Nephron progenitor cell (in vitro differentiated cells): ENCODE measurements at regions not wholly inside any gene's neighbourhood (a gene's known extent, or its start where the extent isn't known, plus 50 kb on each side); places are given as distances from the start of the nearest gene placed in this dataset.
A peak's percentile ranks its signal among the peaks of the same experiment; 100 is the strongest.

ENCODE experiments used
- DNase-seq: peaks from one replicate; pipeline ENCODE4 v3.0.0; 2021
- H3K27ac Mint-ChIP-seq: 2 replicates; pipeline ENCODE4 v1.8.0; 2021; ENCODE audit warnings: mild to moderate bottlenecking, moderate library complexity, mixed read lengths
- H3K27me3 Mint-ChIP-seq: 2 replicates; pipeline ENCODE4 v1.8.0; 2021; ENCODE audit warnings: mild to moderate bottlenecking, low read depth, mixed read lengths; ENCODE audit not compliant: poor library complexity
- H3K36me3 Mint-ChIP-seq: 2 replicates; pipeline ENCODE4 v1.8.0; 2021; ENCODE audit warnings: low read depth, mixed read lengths
- H3K4me1 Mint-ChIP-seq: 2 replicates; pipeline ENCODE4 v1.8.0; 2021; ENCODE audit warnings: mixed read lengths
- H3K4me3 Mint-ChIP-seq: 2 replicates; pipeline ENCODE4 v1.8.0; 2021; ENCODE audit warnings: mild to moderate bottlenecking, moderate library complexity, mixed read lengths
- H3K9me3 Mint-ChIP-seq: 2 replicates; pipeline ENCODE4 v1.8.0; 2021; ENCODE audit warnings: mild to moderate bottlenecking, moderate library complexity, mixed read lengths
- TF ChIP-seq, protein P1 (sequence below): fragments of 200-600 bp; sonication (generic); IDR thresholded peaks from 2 replicates; pipeline ENCODE4 v1.5.0; 2021; ENCODE audit warnings: antibody characterized with exemption

DNA sequence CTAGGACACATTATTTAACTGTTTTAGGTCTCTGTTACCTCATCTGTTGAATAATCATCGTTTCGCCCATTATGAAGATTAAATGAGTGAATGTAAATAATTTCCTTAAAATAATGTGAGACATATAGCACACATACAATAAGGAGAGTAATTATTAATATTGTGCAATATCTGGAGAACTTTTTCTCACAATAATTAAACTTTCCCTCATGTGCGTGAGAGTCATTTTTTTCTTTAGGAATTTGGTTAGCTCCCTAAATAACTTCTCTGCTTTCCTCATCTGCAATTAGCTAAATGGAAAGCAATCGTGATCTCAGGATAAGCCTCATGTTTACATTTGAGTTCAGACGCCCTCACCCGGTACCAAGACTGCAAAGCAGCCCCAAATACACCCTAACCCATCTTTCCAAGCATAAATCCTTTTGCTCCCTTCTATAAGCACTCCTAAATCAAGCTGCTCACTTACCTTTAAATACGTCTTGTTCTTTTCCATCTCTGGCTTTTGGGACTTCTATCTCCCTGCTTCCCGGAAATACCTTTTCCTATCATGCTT is 78.8 kb downstream of the MZT1 start:
- no peak for DNase-seq
- Mint-ChIP-seq H3K27me3 (no peaks in the 10 kb centered on the region), H3K36me3 (no peaks in the 10 kb centered on the region), H3K27ac (no peak overlapping the region), H3K4me1 (peaks cover 14% of the 10 kb centered on the region), H3K4me3 (no peak overlapping the region), H3K9me3 (no peaks in the 10 kb centered on the region)
- TF ChIP-seq, protein P1, sequence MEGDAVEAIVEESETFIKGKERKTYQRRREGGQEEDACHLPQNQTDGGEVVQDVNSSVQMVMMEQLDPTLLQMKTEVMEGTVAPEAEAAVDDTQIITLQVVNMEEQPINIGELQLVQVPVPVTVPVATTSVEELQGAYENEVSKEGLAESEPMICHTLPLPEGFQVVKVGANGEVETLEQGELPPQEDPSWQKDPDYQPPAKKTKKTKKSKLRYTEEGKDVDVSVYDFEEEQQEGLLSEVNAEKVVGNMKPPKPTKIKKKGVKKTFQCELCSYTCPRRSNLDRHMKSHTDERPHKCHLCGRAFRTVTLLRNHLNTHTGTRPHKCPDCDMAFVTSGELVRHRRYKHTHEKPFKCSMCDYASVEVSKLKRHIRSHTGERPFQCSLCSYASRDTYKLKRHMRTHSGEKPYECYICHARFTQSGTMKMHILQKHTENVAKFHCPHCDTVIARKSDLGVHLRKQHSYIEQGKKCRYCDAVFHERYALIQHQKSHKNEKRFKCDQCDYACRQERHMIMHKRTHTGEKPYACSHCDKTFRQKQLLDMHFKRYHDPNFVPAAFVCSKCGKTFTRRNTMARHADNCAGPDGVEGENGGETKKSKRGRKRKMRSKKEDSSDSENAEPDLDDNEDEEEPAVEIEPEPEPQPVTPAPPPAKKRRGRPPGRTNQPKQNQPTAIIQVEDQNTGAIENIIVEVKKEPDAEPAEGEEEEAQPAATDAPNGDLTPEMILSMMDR = no peak

DNA sequence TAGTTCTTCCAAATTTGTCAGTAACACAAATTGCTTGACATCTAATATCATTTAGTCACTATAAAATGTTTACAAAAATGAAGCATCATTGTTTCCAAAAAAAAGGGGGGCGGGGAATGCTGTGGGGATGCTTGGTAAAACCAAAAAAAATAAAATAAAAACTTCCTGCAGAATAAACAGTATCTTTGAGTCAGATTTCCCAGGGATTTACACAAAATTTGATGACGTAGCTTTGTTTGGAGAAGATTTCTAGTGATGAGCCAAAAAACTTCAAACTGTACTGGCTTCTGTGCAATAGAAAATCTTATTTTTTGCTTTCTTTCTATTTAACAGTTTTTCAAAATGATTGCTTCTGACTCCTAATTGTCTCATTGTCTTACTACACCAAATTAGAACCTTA is 80.0 kb downstream of the MZT1 start:
- Mint-ChIP-seq H3K36me3 (no peaks in the 10 kb centered on the region), H3K27ac (no peak overlapping the region), H3K4me3 (no peak overlapping the region), H3K27me3 (no peaks in the 10 kb centered on the region), H3K9me3 (no peaks in the 10 kb centered on the region), H3K4me1 (peaks cover 14% of the 10 kb centered on the region)
- no peak for DNase-seq
- TF ChIP-seq, protein P1 = no peak

DNA sequence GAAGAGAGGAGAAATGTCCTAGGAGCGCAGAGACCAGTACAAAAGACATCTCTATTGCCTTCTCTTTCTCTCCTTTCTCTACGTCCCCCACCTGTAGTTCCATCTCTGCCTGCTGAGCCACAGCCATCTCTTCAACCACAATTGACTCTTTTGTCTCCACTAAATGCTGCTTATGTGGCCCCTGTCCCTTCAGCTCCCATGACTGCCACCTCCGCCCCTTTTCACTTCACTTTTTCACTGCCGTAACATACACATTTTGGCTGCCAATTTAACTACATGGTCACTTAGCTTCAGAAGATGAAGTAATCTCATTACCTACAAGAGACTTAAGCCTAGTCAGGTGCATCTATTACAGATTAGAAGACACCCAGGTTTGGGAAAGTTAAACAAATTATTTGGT is 81.9 kb downstream of the MZT1 start:
- TF ChIP-seq, protein P1 = no peak
- no peaks in the 10 kb centered on the region for H3K9me3 Mint-ChIP-seq
- no peak for DNase-seq
- peaks cover 6% of the 10 kb centered on the region for H3K4me1 Mint-ChIP-seq
- H3K27me3 Mint-ChIP-seq = no peaks in the 10 kb centered on the region
- no peak overlapping the region for H3K4me3 Mint-ChIP-seq
- no peak overlapping the region for H3K27ac Mint-ChIP-seq
- H3K36me3 Mint-ChIP-seq = no peaks in the 10 kb centered on the region

DNA sequence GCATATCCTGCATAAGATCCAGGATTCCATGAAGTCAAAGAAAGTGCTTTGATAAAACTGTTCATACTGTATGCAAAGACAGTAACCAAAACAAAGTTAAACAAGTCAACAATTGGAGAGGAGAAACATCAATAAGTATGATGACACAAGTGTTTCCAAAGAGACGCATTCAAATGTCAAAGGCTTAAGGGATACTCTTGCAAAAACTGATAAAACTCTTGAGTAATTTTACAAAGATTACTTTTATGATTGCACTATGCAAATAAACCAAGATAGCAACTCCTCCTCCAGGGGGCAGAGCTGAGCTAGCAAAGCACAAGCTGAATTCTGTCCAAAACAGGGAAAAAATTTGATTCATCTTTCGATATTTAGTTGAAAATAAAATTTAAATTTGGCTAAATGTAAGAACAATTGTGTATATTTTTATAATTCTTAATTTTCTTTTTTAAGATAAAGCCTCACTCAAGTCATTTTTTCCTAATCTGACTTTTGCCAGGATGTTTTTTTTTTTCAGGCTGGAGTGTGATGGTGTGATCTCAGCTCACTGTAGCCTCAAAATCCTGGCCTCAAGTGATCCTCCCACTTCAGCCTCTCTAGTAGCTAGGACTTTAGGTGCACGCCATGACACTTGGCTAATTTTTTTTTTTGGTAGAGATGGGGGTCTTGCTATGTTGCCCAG is 84.0 kb downstream of the MZT1 start:
- Mint-ChIP-seq H3K36me3 (no peaks in the 10 kb centered on the region), H3K9me3 (no peaks in the 10 kb centered on the region), H3K27me3 (no peaks in the 10 kb centered on the region), H3K4me1 (no peaks in the 10 kb centered on the region), H3K27ac (no peak overlapping the region), H3K4me3 (no peak overlapping the region)
- peak; percentile 42 for DNase-seq
- TF ChIP-seq, protein P1 = peak; percentile 57

DNA sequence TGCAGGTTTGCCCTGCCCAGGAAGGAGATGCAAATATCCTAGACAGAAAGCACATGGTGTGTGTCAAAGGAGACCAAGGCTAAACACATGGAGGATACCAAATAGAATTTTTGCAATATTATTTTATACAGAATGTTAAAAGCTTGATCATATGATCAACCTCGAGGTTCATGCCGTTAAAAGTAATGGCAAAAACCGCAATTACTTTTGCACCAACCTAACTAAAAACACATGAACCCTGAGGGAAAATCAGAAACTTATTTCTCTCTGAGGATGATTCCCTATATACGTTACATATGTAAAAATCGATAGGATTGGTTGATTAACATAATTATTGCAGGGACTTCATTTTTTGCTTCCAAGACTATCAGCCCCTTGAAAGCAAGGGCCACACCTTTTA is 88.1 kb downstream of the MZT1 start:
- Mint-ChIP-seq H3K4me1 (no peaks in the 10 kb centered on the region), H3K9me3 (no peaks in the 10 kb centered on the region)

More for the DNA sequence above, 88.1 kb downstream of the MZT1 start:
- Mint-ChIP-seq H3K4me3 (no peak overlapping the region), H3K27ac (no peak overlapping the region), H3K27me3 (no peaks in the 10 kb centered on the region), H3K36me3 (no peaks in the 10 kb centered on the region)
- DNase-seq = no peak
- TF ChIP-seq, protein P1 = no peak
